ENCODE measurements at regions not wholly inside any gene's neighbourhood (a gene's known extent, or its start where the extent isn't known, plus 50 kb on each side); places are given as distances from the start of the nearest gene placed in this dataset.

DNA sequence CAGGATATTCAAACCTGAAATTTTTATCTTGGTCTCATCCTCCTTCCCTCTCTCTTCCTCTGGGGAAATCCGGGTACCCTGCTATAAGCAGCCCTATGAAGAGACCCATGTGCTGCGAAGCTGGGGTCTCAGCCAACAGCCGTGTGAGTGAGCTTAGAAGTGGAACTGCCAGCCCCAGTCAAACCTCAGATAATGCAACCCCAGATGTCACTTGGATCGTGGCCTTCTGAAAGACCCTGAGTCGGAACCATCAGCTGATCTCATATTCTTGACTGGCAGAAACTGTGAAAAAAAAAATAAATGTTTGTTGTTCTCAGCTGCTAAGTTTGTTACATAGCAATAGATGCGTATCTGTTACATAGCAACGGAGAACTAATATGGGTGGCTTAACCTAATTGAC lies 198.1 kb upstream of the NPY2R start:
- H4K8ac ChIP-seq (ENCODE audit: low read depth, low read length), result no peak overlapping the region
- H3K4me2 ChIP-seq (ENCODE audit: low read length), result no peak overlapping the region
- no peaks in the 10 kb centered on the region for H3K27me3 ChIP-seq (ENCODE audit: insufficient read depth, low read length)
- H3K9ac ChIP-seq (ENCODE audit: low read length), result no peak overlapping the region
- no peak overlapping the region for H4K91ac ChIP-seq (ENCODE audit: low read depth, low read length)
- H3K4me1 ChIP-seq (ENCODE audit: control insufficient read depth in 1 of 2, insufficient read depth in 2 of 2, low read length in 2 of 2), result no peaks in the 10 kb centered on the region
- no peak overlapping the region for H3K23ac ChIP-seq (ENCODE audit: low read length)
- H3K14ac ChIP-seq (ENCODE audit: low read length), result no peak overlapping the region
- H3K4ac ChIP-seq (ENCODE audit: low read depth, low read length), result no peak overlapping the region
- H2BK120ac ChIP-seq (ENCODE audit: insufficient read depth, low read length, poor library complexity), result no peak overlapping the region
- no peak overlapping the region for H2BK12ac ChIP-seq (ENCODE audit: low read length)
- no peak overlapping the region for H3K27ac ChIP-seq (ENCODE audit: low read depth, low read length)
- H3K36me3 ChIP-seq (ENCODE audit: control insufficient read depth in 1 of 2, insufficient read depth in 2 of 2, low read length in 2 of 2), result no peaks in the 10 kb centered on the region
- no peak overlapping the region for H2AK5ac ChIP-seq (ENCODE audit: low read length)
- no peak overlapping the region for H4K12ac ChIP-seq (ENCODE audit: low read depth, low read length)
- no peak overlapping the region for H2BK5ac ChIP-seq (ENCODE audit: low read depth, low read length, poor library complexity)
- no CpG with 5 or more reads among the region's 7 CpGs for WGBS (ENCODE audit: extremely low coverage, insufficient coverage, insufficient read length)
- no peak overlapping the region for H3K4me3 ChIP-seq (ENCODE audit: low read depth, low read length)
- H2AFZ ChIP-seq (ENCODE audit: insufficient read depth, low read length, poor library complexity), result no peak overlapping the region
- no peaks in the 10 kb centered on the region for H3K79me1 ChIP-seq (ENCODE audit: low read length)
- H3K79me2 ChIP-seq (ENCODE audit: control insufficient read depth, insufficient read depth, low read length, poor library complexity), result no peaks in the 10 kb centered on the region
- H3K9me3 ChIP-seq (ENCODE audit: insufficient read depth, low read depth, low read length), result no peaks in the 10 kb centered on the region
- DNase-seq, result no peak
- H3K18ac ChIP-seq (ENCODE audit: low read length), result no peak overlapping the region

DNA sequence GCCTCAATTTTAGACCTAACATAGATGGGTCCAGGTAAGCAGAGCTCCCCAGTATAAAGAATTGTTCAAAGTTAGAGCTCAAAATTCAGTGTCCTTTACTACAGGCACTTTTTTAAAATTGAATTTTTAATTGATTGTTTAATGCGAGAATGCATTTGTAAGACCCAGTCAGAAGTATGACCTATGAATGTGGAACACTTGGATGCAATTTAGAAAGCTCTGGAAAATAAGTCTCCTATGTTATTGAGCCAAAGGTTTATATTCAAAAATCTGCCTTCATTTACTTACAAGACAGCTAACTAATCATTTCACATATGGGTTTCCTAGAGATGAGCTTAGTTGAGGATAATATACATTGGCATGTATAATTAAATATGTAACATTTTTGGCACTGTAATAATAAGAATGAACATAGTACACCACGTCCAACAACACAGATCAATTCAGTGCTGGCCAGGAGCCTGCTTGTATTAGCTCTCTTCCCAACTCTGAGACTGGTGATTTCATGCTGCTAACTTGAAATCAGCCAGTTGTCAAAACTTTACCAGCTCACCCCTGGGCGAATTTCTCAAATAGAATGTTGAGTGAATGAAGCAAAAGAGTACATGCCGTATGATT lies 197.2 kb upstream of the NPY2R start:
- H2AK5ac ChIP-seq (ENCODE audit: low read length), result no peak overlapping the region
- H3K79me1 ChIP-seq (ENCODE audit: low read length), result no peaks in the 10 kb centered on the region
- H3K27me3 ChIP-seq (ENCODE audit: insufficient read depth, low read length), result no peaks in the 10 kb centered on the region
- H3K18ac ChIP-seq (ENCODE audit: low read length), result no peak overlapping the region
- DNase-seq, result no peak
- H4K91ac ChIP-seq (ENCODE audit: low read depth, low read length), result no peak overlapping the region
- H3K14ac ChIP-seq (ENCODE audit: low read length), result no peak overlapping the region
- no peak overlapping the region for H4K8ac ChIP-seq (ENCODE audit: low read depth, low read length)
- H3K79me2 ChIP-seq (ENCODE audit: control insufficient read depth, insufficient read depth, low read length, poor library complexity), result no peaks in the 10 kb centered on the region
- no peak overlapping the region for H2BK12ac ChIP-seq (ENCODE audit: low read length)
- no peak overlapping the region for H3K23ac ChIP-seq (ENCODE audit: low read length)
- no peak overlapping the region for H2BK5ac ChIP-seq (ENCODE audit: low read depth, low read length, poor library complexity)
- H3K36me3 ChIP-seq (ENCODE audit: control insufficient read depth in 1 of 2, insufficient read depth in 2 of 2, low read length in 2 of 2), result no peaks in the 10 kb centered on the region
- H3K4me3 ChIP-seq (ENCODE audit: low read depth, low read length), result no peak overlapping the region
- H3K9ac ChIP-seq (ENCODE audit: low read length), result no peak overlapping the region
- no peak overlapping the region for H3K4ac ChIP-seq (ENCODE audit: low read depth, low read length)
- no CpG with 5 or more reads among the region's 4 CpGs for WGBS (ENCODE audit: extremely low coverage, insufficient coverage, insufficient read length)
- H3K9me3 ChIP-seq (ENCODE audit: insufficient read depth, low read depth, low read length), result no peaks in the 10 kb centered on the region
- no peak overlapping the region for H2BK120ac ChIP-seq (ENCODE audit: insufficient read depth, low read length, poor library complexity)
- H3K4me1 ChIP-seq (ENCODE audit: control insufficient read depth in 1 of 2, insufficient read depth in 2 of 2, low read length in 2 of 2), result no peaks in the 10 kb centered on the region
- H3K4me2 ChIP-seq (ENCODE audit: low read length), result no peak overlapping the region
- H2AFZ ChIP-seq (ENCODE audit: insufficient read depth, low read length, poor library complexity), result no peak overlapping the region
- no peak overlapping the region for H3K27ac ChIP-seq (ENCODE audit: low read depth, low read length)
- H4K12ac ChIP-seq (ENCODE audit: low read depth, low read length), result no peak overlapping the region

- H3K27me3 ChIP-seq (ENCODE audit: insufficient read depth, low read length), result no peaks in the 10 kb centered on the region
- H3K9me3 ChIP-seq (ENCODE audit: insufficient read depth, low read depth, low read length), result no peaks in the 10 kb centered on the region
- H3K23ac ChIP-seq (ENCODE audit: low read length), result no peak overlapping the region
- H3K36me3 ChIP-seq (ENCODE audit: control insufficient read depth in 1 of 2, insufficient read depth in 2 of 2, low read length in 2 of 2), result no peaks in the 10 kb centered on the region
- no peak overlapping the region for H2BK120ac ChIP-seq (ENCODE audit: insufficient read depth, low read length, poor library complexity)
- no peak overlapping the region for H2BK5ac ChIP-seq (ENCODE audit: low read depth, low read length, poor library complexity)
- no peak overlapping the region for H3K27ac ChIP-seq (ENCODE audit: low read depth, low read length)
- H3K14ac ChIP-seq (ENCODE audit: low read length), result no peak overlapping the region
- no peaks in the 10 kb centered on the region for H3K4me1 ChIP-seq (ENCODE audit: control insufficient read depth in 1 of 2, insufficient read depth in 2 of 2, low read length in 2 of 2)
- no peak overlapping the region for H4K8ac ChIP-seq (ENCODE audit: low read depth, low read length)
- no peak for DNase-seq
- H3K4me3 ChIP-seq (ENCODE audit: low read depth, low read length), result no peak overlapping the region
- H3K4me2 ChIP-seq (ENCODE audit: low read length), result no peak overlapping the region
- H2AFZ ChIP-seq (ENCODE audit: insufficient read depth, low read length, poor library complexity), result no peak overlapping the region
- no peak overlapping the region for H3K9ac ChIP-seq (ENCODE audit: low read length)
- no peak overlapping the region for H2BK12ac ChIP-seq (ENCODE audit: low read length)
- no peak overlapping the region for H3K18ac ChIP-seq (ENCODE audit: low read length)
- H4K91ac ChIP-seq (ENCODE audit: low read depth, low read length), result no peak overlapping the region
- no peak overlapping the region for H2AK5ac ChIP-seq (ENCODE audit: low read length)
- H4K12ac ChIP-seq (ENCODE audit: low read depth, low read length), result no peak overlapping the region
- H3K79me1 ChIP-seq (ENCODE audit: low read length), result no peaks in the 10 kb centered on the region
- H3K4ac ChIP-seq (ENCODE audit: low read depth, low read length), result no peak overlapping the region
- WGBS (ENCODE audit: extremely low coverage, insufficient coverage, insufficient read length), result no CpG with 5 or more reads among the region's 1 CpG
- no peaks in the 10 kb centered on the region for H3K79me2 ChIP-seq (ENCODE audit: control insufficient read depth, insufficient read depth, low read length, poor library complexity)
Observed at GRCh38 chr4:155012469-155012868, 196.0 kb upstream of the NPY2R start.

DNA sequence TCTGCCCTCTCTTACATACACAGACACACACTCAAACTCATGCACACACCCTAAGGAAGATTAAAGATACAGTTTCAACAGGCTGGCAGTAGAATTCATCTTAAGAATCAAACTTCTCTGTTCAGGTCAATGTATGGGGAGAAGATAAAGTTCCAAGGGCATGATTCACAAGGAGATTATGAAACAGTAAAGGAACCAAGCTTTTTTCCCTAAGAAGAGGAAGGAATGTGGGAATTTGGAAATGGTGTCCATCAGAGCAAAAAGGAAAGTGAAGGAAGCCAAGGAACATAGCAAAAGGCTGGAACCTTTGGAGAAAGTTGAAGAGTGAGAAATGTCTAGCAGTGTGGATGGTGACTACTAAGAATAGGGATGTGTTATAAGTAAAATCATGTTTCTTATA lies 191.0 kb upstream of the NPY2R start:
- no peaks in the 10 kb centered on the region for H3K27me3 ChIP-seq (ENCODE audit: insufficient read depth, low read length)
- no peak overlapping the region for H3K4me3 ChIP-seq (ENCODE audit: low read depth, low read length)
- H3K27ac ChIP-seq (ENCODE audit: low read depth, low read length), result no peak overlapping the region
- no peaks in the 10 kb centered on the region for H3K4me1 ChIP-seq (ENCODE audit: control insufficient read depth in 1 of 2, insufficient read depth in 2 of 2, low read length in 2 of 2)
- H3K36me3 ChIP-seq (ENCODE audit: control insufficient read depth in 1 of 2, insufficient read depth in 2 of 2, low read length in 2 of 2), result no peaks in the 10 kb centered on the region
- no peak overlapping the region for H3K4ac ChIP-seq (ENCODE audit: low read depth, low read length)
- no peaks in the 10 kb centered on the region for H3K9me3 ChIP-seq (ENCODE audit: insufficient read depth, low read depth, low read length)
- no peak overlapping the region for H2BK120ac ChIP-seq (ENCODE audit: insufficient read depth, low read length, poor library complexity)
- H2AK5ac ChIP-seq (ENCODE audit: low read length), result no peak overlapping the region
- no peak overlapping the region for H2AFZ ChIP-seq (ENCODE audit: insufficient read depth, low read length, poor library complexity)
- H3K23ac ChIP-seq (ENCODE audit: low read length), result no peak overlapping the region
- no peak overlapping the region for H3K4me2 ChIP-seq (ENCODE audit: low read length)
- no peaks in the 10 kb centered on the region for H3K79me2 ChIP-seq (ENCODE audit: control insufficient read depth, insufficient read depth, low read length, poor library complexity)
- peak in 1 of 2 donors; percentile 1 for DNase-seq
- H4K12ac ChIP-seq (ENCODE audit: low read depth, low read length), result no peak overlapping the region
- H4K91ac ChIP-seq (ENCODE audit: low read depth, low read length), result no peak overlapping the region
- H4K8ac ChIP-seq (ENCODE audit: low read depth, low read length), result no peak overlapping the region
- H2BK5ac ChIP-seq (ENCODE audit: low read depth, low read length, poor library complexity), result no peak overlapping the region
- H3K14ac ChIP-seq (ENCODE audit: low read length), result no peak overlapping the region
- H3K79me1 ChIP-seq (ENCODE audit: low read length), result no peaks in the 10 kb centered on the region
- H3K9ac ChIP-seq (ENCODE audit: low read length), result no peak overlapping the region
- H2BK12ac ChIP-seq (ENCODE audit: low read length), result no peak overlapping the region
- H3K18ac ChIP-seq (ENCODE audit: low read length), result no peak overlapping the region
